HepG2 (cell line): ENCODE measurements at regions not wholly inside any gene's neighbourhood (a gene's known extent, or its start where the extent isn't known, plus 50 kb on each side); places are given as distances from the start of the nearest gene placed in this dataset.

Source experiments
- ATAC-seq: fragments of 200-7000 bp; cut with Tn5 transposase; 3 replicates; pipeline ENCODE4 v1.9.1; 2020; ENCODE audit warnings: mild to moderate bottlenecking, moderate library complexity
- BruUV-seq: library from RNA; stranded (reverse); fragments of 400-500 nt; replicated peaks from 2 replicates; lab custom pipeline; 2021; lab: Mats Ljungman, UMichigan
- CTCF ChIA-PET: fragments of 300-600 bp; formaldehyde crosslinking; extraction: SDS; loops from one replicate; lab custom pipeline; 2021; ENCODE audit warnings: low total read pairs, inconsistent platforms, low intra/inter-chr PET ratio; lab: Yijun Ruan, JAX
- POLR2A ChIA-PET: fragments of 350-600 bp; sonication (Branson Sonifier 250); formaldehyde crosslinking; loops from one replicate; lab custom pipeline; 2020; ENCODE audit warnings: antibody characterized with exemption, inconsistent platforms; lab: Yijun Ruan, JAX
- DNase-seq: peaks from one replicate; pipeline ENCODE4 v3.0.0-alpha.2; 2015; ENCODE audit warnings: low spot score
- FAIRE-seq: peaks from 3 replicates; lab custom pipeline; 2011; peaks lifted over from hg19 to GRCh38; lab: Jason Lieb, UNC
- H2AFZ ChIP-seq: one replicate; pipeline ENCODE4 v1.6.1; 2011; ENCODE audit warnings: low read length, inconsistent platforms
- H3K27ac ChIP-seq: fragments of 300-600 bp; 3 replicates; pipeline ENCODE4 v1.8.0; 2011; ENCODE audit warnings: mixed run types, mild to moderate bottlenecking, mixed read lengths, low read length, inconsistent platforms; ENCODE audit not compliant: insufficient read depth; ENCODE audit errors: extremely low read length
- H3K27me3 ChIP-seq, 2 experiments: fragments of 200-600 bp in 1 of 2; 2 replicates in 1 of 2; 3 replicates in 1 of 2; pipeline versions ENCODE4 v1.6.0 to v1.8.0; 2011; ENCODE audit warnings: low read length in 2 of 2, mild to moderate bottlenecking in 2 of 2, moderate library complexity in 2 of 2, inconsistent platforms in 1 of 2; ENCODE audit not compliant: insufficient read depth in 2 of 2, control insufficient read depth in 1 of 2
- H3K36me3 ChIP-seq, 2 experiments: fragments of 200-600 bp in 1 of 2; replicated peaks in 1 of 2; 2 replicates in 1 of 2; 3 replicates in 1 of 2; pipeline versions ENCODE4 v1.5.1 to v1.8.0; 2011; ENCODE audit warnings: low read length in 2 of 2, inconsistent platforms in 1 of 2; ENCODE audit not compliant: insufficient read depth in 2 of 2, control insufficient read depth in 1 of 2
- H3K4me1 ChIP-seq: 2 replicates; pipeline ENCODE4 v1.5.1; 2012; ENCODE audit warnings: low read length, inconsistent platforms; ENCODE audit not compliant: insufficient read depth
- H3K4me2 ChIP-seq: 2 replicates; pipeline ENCODE4 v1.6.0; 2011; ENCODE audit warnings: low read depth, low read length, inconsistent platforms
- H3K4me3 ChIP-seq, 3 experiments: fragments of 200-600 bp in 1 of 3; sonication (generic), shearing (Covaris generic) in 1 of 3; replicated peaks in 1 of 3; 2 replicates each; pipeline ENCODE4 v1.5.1; 2011 to 2016; ENCODE audit warnings: low read length in 3 of 3, inconsistent platforms in 2 of 3, low read depth in 2 of 3, mild to moderate bottlenecking in 2 of 3, control low read depth in 1 of 3, mixed read lengths in 1 of 3; ENCODE audit not compliant: insufficient read depth in 1 of 3
- H3K79me2 ChIP-seq: one replicate; pipeline ENCODE4 v1.6.1; 2011; ENCODE audit warnings: low read length, inconsistent platforms; ENCODE audit not compliant: insufficient read depth
- H3K9ac ChIP-seq: 2 replicates; pipeline ENCODE4 v1.6.0; 2011; ENCODE audit warnings: mild to moderate bottlenecking, low read depth, low read length, inconsistent platforms; ENCODE audit not compliant: insufficient read depth
- H3K9me3 ChIP-seq: 2 replicates; pipeline ENCODE4 v1.5.1; 2012; ENCODE audit warnings: mild to moderate bottlenecking, low read length
- H4K20me1 ChIP-seq: 2 replicates; pipeline ENCODE4 v1.6.0; 2011; ENCODE audit warnings: inconsistent platforms, mild to moderate bottlenecking, low read length, moderate library complexity; ENCODE audit not compliant: insufficient read depth
- ELK4 ChIP-seq: sonication (generic); formaldehyde crosslinking; IDR thresholded peaks from 2 replicates; pipeline ENCODE4 v1.9.0; 2021; ENCODE audit warnings: missing genetic modification reagents, borderline replicate concordance
- HNF4G ChIP-seq, 2 experiments: sonication (generic) in 1 of 2; formaldehyde crosslinking in 1 of 2; IDR thresholded peaks; 2 replicates each; pipeline versions ENCODE4 v1.4.0 to v1.6.1; 2011 to 2020; ENCODE audit warnings: borderline replicate concordance in 2 of 2, low read depth in 2 of 2, mild to moderate bottlenecking in 2 of 2, low read length in 1 of 2, missing genetic modification reagents in 1 of 2, moderate library complexity in 1 of 2
- ZBTB14 ChIP-seq: sonication (generic); formaldehyde crosslinking; IDR thresholded peaks from 2 replicates; pipeline ENCODE4 v1.4.0; 2020; ENCODE audit warnings: missing genetic modification reagents
- ZNF780A ChIP-seq: sonication (generic); formaldehyde crosslinking; IDR thresholded peaks from 2 replicates; pipeline ENCODE4 v1.8.0; 2022; ENCODE audit warnings: mild to moderate bottlenecking, missing genetic modification reagents, moderate library complexity
- ZNF782 ChIP-seq: sonication (generic); formaldehyde crosslinking; IDR thresholded peaks from 2 replicates; pipeline ENCODE4 v1.4.0; 2020; ENCODE audit warnings: missing genetic modification reagents, mild to moderate bottlenecking, borderline replicate concordance
- WGBS: methylation state at CpG from one replicate; pipeline ENCODE4 v1.1.6; 2017; ENCODE audit warnings: low lambda C conversion rate; 5-methylcytosine and 5-hydroxymethylcytosine counted together
- in situ Hi-C: cut with HindIII; loops from 2 replicates; pipeline ENCODE4 v1.10.0; 2017; ENCODE audit warnings: low pct_unique_long_range_greater_than_20kb; ENCODE audit not compliant: extremely low pct_ligation_motif_present
- intact Hi-C: fragments of 100-400 bp; cut with micrococcal nuclease; formaldehyde crosslinking; loops from one replicate; pipeline ENCODE4 v1.10.0; 2022; ENCODE audit not compliant: unreplicated experiment
- TF ChIP-seq, protein P1 (sequence below): sonication (generic); formaldehyde crosslinking; IDR thresholded peaks from 2 replicates; pipeline ENCODE4 v1.9.0; 2021; ENCODE audit warnings: missing genetic modification reagents, mild to moderate bottlenecking, borderline replicate concordance

GRCh38 chr10:28120043-28120749, 121.3 kb upstream of the ODAD2 start:
- ATAC-seq (no peak), FAIRE-seq (no peak), DNase-seq (no peak)
- ChIA-PET POLR2A (no interaction called here), CTCF (no interaction called here)
- no peak for TF ChIP-seq ELK4 (CRISPR knock-in tag)
- no peak for TF ChIP-seq ZNF782 (CRISPR knock-in tag)
- TF ChIP-seq HNF4G (IDR thresholded peaks at IDR 0.05; ENCODE audit: borderline replicate concordance, low read depth, low read length) = no peak
- TF ChIP-seq HNF4G (CRISPR knock-in tag; IDR thresholded peaks at IDR 0.05; ENCODE audit: borderline replicate concordance, low read depth) = no peak
- TF ChIP-seq, protein P1, sequence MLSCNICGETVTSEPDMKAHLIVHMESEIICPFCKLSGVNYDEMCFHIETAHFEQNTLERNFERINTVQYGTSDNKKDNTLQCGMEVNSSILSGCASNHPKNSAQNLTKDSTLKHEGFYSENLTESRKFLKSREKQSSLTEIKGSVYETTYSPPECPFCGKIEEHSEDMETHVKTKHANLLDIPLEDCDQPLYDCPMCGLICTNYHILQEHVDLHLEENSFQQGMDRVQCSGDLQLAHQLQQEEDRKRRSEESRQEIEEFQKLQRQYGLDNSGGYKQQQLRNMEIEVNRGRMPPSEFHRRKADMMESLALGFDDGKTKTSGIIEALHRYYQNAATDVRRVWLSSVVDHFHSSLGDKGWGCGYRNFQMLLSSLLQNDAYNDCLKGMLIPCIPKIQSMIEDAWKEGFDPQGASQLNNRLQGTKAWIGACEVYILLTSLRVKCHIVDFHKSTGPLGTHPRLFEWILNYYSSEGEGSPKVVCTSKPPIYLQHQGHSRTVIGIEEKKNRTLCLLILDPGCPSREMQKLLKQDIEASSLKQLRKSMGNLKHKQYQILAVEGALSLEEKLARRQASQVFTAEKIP (CRISPR knock-in tag) = no peak
- TF ChIP-seq ZBTB14 (CRISPR knock-in tag) = no peak
- no peak for TF ChIP-seq ZNF780A
- no peaks in the 10 kb centered on the region for H3K9me3 ChIP-seq
- peaks cover 1 to 11% of the 10 kb centered on the region in 2 experiments; a peak in 1 of 5 replicates for H3K36me3 ChIP-seq
- H3K4me2 ChIP-seq = no peak overlapping the region
- no peaks in the 10 kb centered on the region for H3K4me1 ChIP-seq
- intact Hi-C loops (no loop called here), in situ Hi-C loops (no loop called here)
- H3K27ac ChIP-seq = no peak overlapping the region
- 98% methylated on average over 6 of the region's 6 CpGs for WGBS
- BruUV-seq = no TSS peak
- no peak overlapping the region for H3K4me3 ChIP-seq
- H3K79me2 ChIP-seq = no peaks in the 10 kb centered on the region
- H3K27me3 ChIP-seq = no peaks in the 10 kb centered on the region
- H3K9ac ChIP-seq = no peak overlapping the region
- no peaks in the 10 kb centered on the region for H4K20me1 ChIP-seq
- H2AFZ ChIP-seq = no peak overlapping the region
